A549 (cell line): ENCODE measurements at regions not wholly inside any gene's neighbourhood (a gene's known extent, or its start where the extent isn't known, plus 50 kb on each side); places are given as distances from the start of the nearest gene placed in this dataset.

Source experiments
- HES2 ChIP-seq: fragments of >200 bp; sonication (Bioruptor Twin); formaldehyde crosslinking; IDR thresholded peaks from 2 replicates; pipeline ENCODE4 v1.6.1; 2016
- MAX ChIP-seq: IDR thresholded peaks from 2 replicates; pipeline ENCODE4 v1.6.1; 2012
- POLR2A ChIP-seq: IDR thresholded peaks from 2 replicates; pipeline ENCODE4 v1.6.1; 2012; ENCODE audit warnings: mild to moderate bottlenecking, low read length
- RAD21 ChIP-seq, 2 experiments: fragments of >200 bp in 1 of 2; sonication (Bioruptor Twin) in 1 of 2; formaldehyde crosslinking in 1 of 2; IDR thresholded peaks in 1 of 2; conservative IDR thresholded peaks in 1 of 2; 2 replicates in 1 of 2; 3 replicates in 1 of 2; pipeline ENCODE4 v1.6.1; 2012 to 2018; ENCODE audit warnings: inconsistent platforms in 1 of 2
- TF ChIP-seq, protein P1 (sequence below): fragments of >200 bp; sonication (Bioruptor Twin); formaldehyde crosslinking; IDR thresholded peaks from 3 replicates; pipeline ENCODE4 v1.5.1; 2016
- TF ChIP-seq, protein P2 (sequence below): fragments of 200-600 bp; sonication (generic); IDR thresholded peaks from 2 replicates; pipeline ENCODE4 v1.6.1; 2016; ENCODE audit warnings: antibody characterized with exemption, mild to moderate bottlenecking, moderate library complexity

DNA sequence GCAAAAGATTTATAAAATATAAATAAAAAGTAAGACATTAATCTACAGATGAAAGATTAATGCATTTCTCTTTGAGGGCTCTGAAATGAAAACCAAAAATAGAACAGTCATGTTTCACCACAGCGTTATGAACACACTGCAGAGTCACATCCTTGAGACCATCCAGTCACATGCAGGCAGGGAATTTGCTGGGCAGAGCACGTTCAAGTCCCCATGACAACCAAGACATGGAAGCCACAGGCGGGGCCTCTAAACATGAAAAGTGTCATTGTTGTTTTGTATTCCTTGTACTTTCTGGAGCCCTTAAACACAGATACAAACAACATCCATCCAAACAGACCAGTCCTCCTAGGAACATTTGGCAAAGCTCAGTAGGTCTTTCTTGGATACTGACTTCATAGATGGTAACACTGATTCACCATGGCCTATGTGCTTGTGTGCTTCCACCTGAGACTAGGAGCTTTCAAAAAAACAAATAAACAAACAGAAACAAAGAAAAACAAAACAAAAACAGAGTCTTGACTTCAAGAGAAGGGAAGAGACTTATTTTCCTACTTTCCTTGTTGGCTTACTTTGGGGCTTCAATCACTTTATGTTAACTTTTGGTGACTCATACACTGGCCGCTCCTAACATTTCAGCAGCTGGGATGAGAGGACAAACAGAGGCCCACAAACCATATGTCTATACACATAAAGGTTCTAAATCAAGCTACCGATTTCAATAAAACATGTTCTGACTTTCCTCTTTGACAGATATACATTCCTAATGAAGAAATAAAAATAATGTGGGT, 99.5 kb upstream of the CCDC85A start:
- TF ChIP-seq, protein P1, sequence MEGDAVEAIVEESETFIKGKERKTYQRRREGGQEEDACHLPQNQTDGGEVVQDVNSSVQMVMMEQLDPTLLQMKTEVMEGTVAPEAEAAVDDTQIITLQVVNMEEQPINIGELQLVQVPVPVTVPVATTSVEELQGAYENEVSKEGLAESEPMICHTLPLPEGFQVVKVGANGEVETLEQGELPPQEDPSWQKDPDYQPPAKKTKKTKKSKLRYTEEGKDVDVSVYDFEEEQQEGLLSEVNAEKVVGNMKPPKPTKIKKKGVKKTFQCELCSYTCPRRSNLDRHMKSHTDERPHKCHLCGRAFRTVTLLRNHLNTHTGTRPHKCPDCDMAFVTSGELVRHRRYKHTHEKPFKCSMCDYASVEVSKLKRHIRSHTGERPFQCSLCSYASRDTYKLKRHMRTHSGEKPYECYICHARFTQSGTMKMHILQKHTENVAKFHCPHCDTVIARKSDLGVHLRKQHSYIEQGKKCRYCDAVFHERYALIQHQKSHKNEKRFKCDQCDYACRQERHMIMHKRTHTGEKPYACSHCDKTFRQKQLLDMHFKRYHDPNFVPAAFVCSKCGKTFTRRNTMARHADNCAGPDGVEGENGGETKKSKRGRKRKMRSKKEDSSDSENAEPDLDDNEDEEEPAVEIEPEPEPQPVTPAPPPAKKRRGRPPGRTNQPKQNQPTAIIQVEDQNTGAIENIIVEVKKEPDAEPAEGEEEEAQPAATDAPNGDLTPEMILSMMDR: no peak
- no peak for TF ChIP-seq RAD21 (conservative IDR thresholded peaks at IDR 0.05 in 1 of 2, IDR thresholded peaks at IDR 0.05 in 1 of 2)
- TF ChIP-seq, protein P2, sequence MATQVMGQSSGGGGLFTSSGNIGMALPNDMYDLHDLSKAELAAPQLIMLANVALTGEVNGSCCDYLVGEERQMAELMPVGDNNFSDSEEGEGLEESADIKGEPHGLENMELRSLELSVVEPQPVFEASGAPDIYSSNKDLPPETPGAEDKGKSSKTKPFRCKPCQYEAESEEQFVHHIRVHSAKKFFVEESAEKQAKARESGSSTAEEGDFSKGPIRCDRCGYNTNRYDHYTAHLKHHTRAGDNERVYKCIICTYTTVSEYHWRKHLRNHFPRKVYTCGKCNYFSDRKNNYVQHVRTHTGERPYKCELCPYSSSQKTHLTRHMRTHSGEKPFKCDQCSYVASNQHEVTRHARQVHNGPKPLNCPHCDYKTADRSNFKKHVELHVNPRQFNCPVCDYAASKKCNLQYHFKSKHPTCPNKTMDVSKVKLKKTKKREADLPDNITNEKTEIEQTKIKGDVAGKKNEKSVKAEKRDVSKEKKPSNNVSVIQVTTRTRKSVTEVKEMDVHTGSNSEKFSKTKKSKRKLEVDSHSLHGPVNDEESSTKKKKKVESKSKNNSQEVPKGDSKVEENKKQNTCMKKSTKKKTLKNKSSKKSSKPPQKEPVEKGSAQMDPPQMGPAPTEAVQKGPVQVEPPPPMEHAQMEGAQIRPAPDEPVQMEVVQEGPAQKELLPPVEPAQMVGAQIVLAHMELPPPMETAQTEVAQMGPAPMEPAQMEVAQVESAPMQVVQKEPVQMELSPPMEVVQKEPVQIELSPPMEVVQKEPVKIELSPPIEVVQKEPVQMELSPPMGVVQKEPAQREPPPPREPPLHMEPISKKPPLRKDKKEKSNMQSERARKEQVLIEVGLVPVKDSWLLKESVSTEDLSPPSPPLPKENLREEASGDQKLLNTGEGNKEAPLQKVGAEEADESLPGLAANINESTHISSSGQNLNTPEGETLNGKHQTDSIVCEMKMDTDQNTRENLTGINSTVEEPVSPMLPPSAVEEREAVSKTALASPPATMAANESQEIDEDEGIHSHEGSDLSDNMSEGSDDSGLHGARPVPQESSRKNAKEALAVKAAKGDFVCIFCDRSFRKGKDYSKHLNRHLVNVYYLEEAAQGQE: no peak
- TF ChIP-seq HES2: no peak
- TF ChIP-seq MAX: no peak
- TF ChIP-seq POLR2A: no peak
